GM21717 (cell line): ENCODE measurements at regions not wholly inside any gene's neighbourhood (a gene's known extent, or its start where the extent isn't known, plus 50 kb on each side); places are given as distances from the start of the nearest gene placed in this dataset.
"Not testable (repeated sequence)": the region's sequence is repeated elsewhere in the genome, so short reads cannot be mapped to it uniquely, and the experiment has no call there.

Experiments used
- ATAC-seq: cut with Tn5 transposase; IDR thresholded peaks from one replicate; pipeline ENCODE4 v1.9.1; 2021; ENCODE audit warnings: mild to moderate bottlenecking, moderate library complexity; ENCODE audit not compliant: unreplicated experiment

GRCh38 chr15:62657501-62657900 lies 385.0 kb upstream of the TPM1 start:
- ATAC-seq: not testable (repeated sequence)

GRCh38 chr15:62658498-62658897 lies 384.0 kb upstream of the TPM1 start:
- no peak for ATAC-seq

GRCh38 chr15:62663547-62663946 lies 379.0 kb upstream of the TPM1 start:
- no peak for ATAC-seq

- ATAC-seq: no peak
Measured at GRCh38 chr15:62665449-62665848, 377.1 kb upstream of the TPM1 start.

GRCh38 chr15:62666046-62666445 lies 376.5 kb upstream of the TPM1 start:
- ATAC-seq: no peak

GRCh38 chr15:62672268-62672667 lies 370.3 kb upstream of the TPM1 start:
- no peak for ATAC-seq

GRCh38 chr15:62676891-62677290 lies 365.7 kb upstream of the TPM1 start:
- ATAC-seq: no peak

- no peak for ATAC-seq
Measured at GRCh38 chr15:62681939-62682896, 360.3 kb upstream of the TPM1 start.

- ATAC-seq: not testable (repeated sequence)
Measured at GRCh38 chr15:62683192-62683591, 359.4 kb upstream of the TPM1 start.

- ATAC-seq: no peak
Measured at GRCh38 chr15:62684123-62684808, 358.3 kb upstream of the TPM1 start.

GRCh38 chr15:62691008-62691407 lies 351.5 kb upstream of the TPM1 start:
- no peak for ATAC-seq

GRCh38 chr15:62697636-62698035 lies 344.9 kb upstream of the TPM1 start:
- ATAC-seq: no peak

- no peak for ATAC-seq
Measured at GRCh38 chr15:62698646-62699045, 343.9 kb upstream of the TPM1 start.

- ATAC-seq: no peak
Measured at GRCh38 chr15:62706317-62706716, 336.2 kb upstream of the TPM1 start.

- no peak for ATAC-seq
Measured at GRCh38 chr15:62708470-62708869, 334.1 kb upstream of the TPM1 start.

- no peak for ATAC-seq
Measured at GRCh38 chr15:62709261-62709660, 333.3 kb upstream of the TPM1 start.

GRCh38 chr15:62711691-62712454 lies 330.7 kb upstream of the TPM1 start:
- ATAC-seq: no peak

- no peak for ATAC-seq
Measured at GRCh38 chr15:62712455-62712839, 330.1 kb upstream of the TPM1 start.

GRCh38 chr15:62715946-62716345 lies 326.6 kb upstream of the TPM1 start:
- no peak for ATAC-seq

- no peak for ATAC-seq
Measured at GRCh38 chr15:62717496-62717895, 325.1 kb upstream of the TPM1 start.

GRCh38 chr15:62719316-62719715 lies 323.2 kb upstream of the TPM1 start:
- ATAC-seq: no peak
